A673 (cell line): ENCODE measurements at regions not wholly inside any gene's neighbourhood (a gene's known extent, or its start where the extent isn't known, plus 50 kb on each side); places are given as distances from the start of the nearest gene placed in this dataset.

Experiments
- BruUV-seq: library from RNA; stranded (reverse); fragments of 400-500 nt; replicated peaks from 2 replicates; lab custom pipeline; 2021; lab: Mats Ljungman, UMichigan
- CTCF ChIA-PET: fragments of 300-600 bp; sonication (Branson Sonifier 250); formaldehyde crosslinking; loops from one replicate; lab custom pipeline; 2022; ENCODE audit warnings: antibody characterized with exemption; lab: Charles Lee
- POLR2A ChIA-PET: fragments of 300-600 bp; sonication (Branson Sonifier 250); formaldehyde crosslinking; loops from one replicate; lab custom pipeline; 2022; ENCODE audit warnings: antibody characterized with exemption; ENCODE audit not compliant: low non-redundant PET; lab: Charles Lee
- DNase-seq: peaks from one replicate; pipeline ENCODE4 v3.0.0-alpha.2; 2015; ENCODE audit warnings: low spot score
- H3K27ac ChIP-seq: fragments of 200-600 bp; sonication (generic); 2 replicates; pipeline ENCODE4 v1.5.1; 2016; ENCODE audit warnings: mixed run types, low read depth, mild to moderate bottlenecking, mixed read lengths, antibody characterized with exemption, low read length; ENCODE audit not compliant: poor library complexity, severe bottlenecking
- H3K27me3 ChIP-seq: fragments of 200-600 bp; sonication (generic); replicated peaks from 2 replicates; pipeline ENCODE4 v1.6.1; 2017; ENCODE audit warnings: mixed run types, low read depth, mild to moderate bottlenecking, mixed read lengths, antibody characterized with exemption, low read length; ENCODE audit not compliant: insufficient read depth, poor library complexity
- H3K36me3 ChIP-seq: fragments of 200-600 bp; sonication (generic); 2 replicates; pipeline ENCODE4 v1.6.1; 2016; ENCODE audit warnings: mixed run types, mild to moderate bottlenecking, mixed read lengths, antibody characterized with exemption, low read length; ENCODE audit not compliant: insufficient read depth, poor library complexity, severe bottlenecking
- H3K4me1 ChIP-seq: fragments of 200-600 bp; sonication (generic); 2 replicates; pipeline ENCODE4 v1.6.1; 2017; ENCODE audit warnings: mixed run types, mild to moderate bottlenecking, mixed read lengths, antibody characterized with exemption, low read length; ENCODE audit not compliant: insufficient read depth, poor library complexity, severe bottlenecking
- H3K4me3 ChIP-seq: fragments of 200-600 bp; sonication (generic); 2 replicates; pipeline ENCODE4 v1.5.1; 2016; ENCODE audit warnings: low read depth, mixed run types, mild to moderate bottlenecking, mixed read lengths, low read length; ENCODE audit not compliant: poor library complexity, severe bottlenecking
- H3K9me3 ChIP-seq: fragments of 200-600 bp; sonication (generic); 2 replicates; pipeline ENCODE4 v1.6.1; 2016; ENCODE audit warnings: mixed run types, low read depth, mild to moderate bottlenecking, mixed read lengths, antibody characterized with exemption, low read length; ENCODE audit not compliant: poor library complexity, severe bottlenecking
- EZH2 ChIP-seq: fragments of 200-600 bp; sonication (generic); IDR thresholded peaks from 2 replicates; pipeline ENCODE4 v1.6.1; 2017; ENCODE audit warnings: borderline replicate concordance, low read depth, mild to moderate bottlenecking, mixed read lengths, antibody characterized with exemption, low read length; ENCODE audit not compliant: poor library complexity, severe bottlenecking
- intact Hi-C: fragments of 100-400 bp; cut with micrococcal nuclease; formaldehyde crosslinking; loops from one replicate; pipeline ENCODE4 v1.10.0; 2022; ENCODE audit not compliant: unreplicated experiment
- TF ChIP-seq, protein P1 (sequence below): fragments of 300-800, 200-600 bp; sonication (generic); conservative IDR thresholded peaks from 2 replicates; pipeline ENCODE4 v1.5.1; 2017; ENCODE audit warnings: low read depth, mild to moderate bottlenecking, antibody characterized with exemption, low read length, moderate library complexity, mixed read lengths

GRCh38 chr5:154129921-154130320, 60.6 kb upstream of the GALNT10 start:
- Histone ChIP-seq H3K9me3 (no peaks in the 10 kb centered on the region), H3K27ac (no peak overlapping the region), H3K27me3 (no peaks in the 10 kb centered on the region), H3K4me3 (no peak overlapping the region), H3K36me3 (no peaks in the 10 kb centered on the region), H3K4me1 (no peaks in the 10 kb centered on the region)
- TF ChIP-seq, protein P1, sequence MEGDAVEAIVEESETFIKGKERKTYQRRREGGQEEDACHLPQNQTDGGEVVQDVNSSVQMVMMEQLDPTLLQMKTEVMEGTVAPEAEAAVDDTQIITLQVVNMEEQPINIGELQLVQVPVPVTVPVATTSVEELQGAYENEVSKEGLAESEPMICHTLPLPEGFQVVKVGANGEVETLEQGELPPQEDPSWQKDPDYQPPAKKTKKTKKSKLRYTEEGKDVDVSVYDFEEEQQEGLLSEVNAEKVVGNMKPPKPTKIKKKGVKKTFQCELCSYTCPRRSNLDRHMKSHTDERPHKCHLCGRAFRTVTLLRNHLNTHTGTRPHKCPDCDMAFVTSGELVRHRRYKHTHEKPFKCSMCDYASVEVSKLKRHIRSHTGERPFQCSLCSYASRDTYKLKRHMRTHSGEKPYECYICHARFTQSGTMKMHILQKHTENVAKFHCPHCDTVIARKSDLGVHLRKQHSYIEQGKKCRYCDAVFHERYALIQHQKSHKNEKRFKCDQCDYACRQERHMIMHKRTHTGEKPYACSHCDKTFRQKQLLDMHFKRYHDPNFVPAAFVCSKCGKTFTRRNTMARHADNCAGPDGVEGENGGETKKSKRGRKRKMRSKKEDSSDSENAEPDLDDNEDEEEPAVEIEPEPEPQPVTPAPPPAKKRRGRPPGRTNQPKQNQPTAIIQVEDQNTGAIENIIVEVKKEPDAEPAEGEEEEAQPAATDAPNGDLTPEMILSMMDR = no peak
- no peak for TF ChIP-seq EZH2
- no peak for DNase-seq
- intact Hi-C loops = no loop called here
- ChIA-PET CTCF (no interaction called here), POLR2A (no interaction called here)
- BruUV-seq = no TSS peak

DNA sequence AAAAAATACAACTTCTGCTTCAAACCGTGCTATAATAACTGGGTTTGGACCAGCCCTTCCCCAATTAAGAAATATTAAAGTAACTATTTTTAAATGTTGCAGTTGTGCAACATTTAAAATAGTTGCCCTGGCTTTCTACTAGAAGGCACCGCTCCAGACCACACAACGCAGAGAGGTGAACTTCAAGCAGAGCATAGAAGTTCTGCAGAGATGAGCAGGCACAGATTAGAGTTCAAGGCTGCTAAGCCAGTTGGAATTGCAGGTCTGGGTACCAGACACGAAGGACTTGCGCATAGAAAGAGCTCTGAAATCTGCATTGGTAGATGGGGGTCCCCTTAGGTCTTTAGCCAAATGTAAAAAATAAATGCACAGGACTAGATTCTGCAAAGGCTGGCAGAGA, 58.7 kb upstream of the GALNT10 start:
- H3K4me3 ChIP-seq = no peak overlapping the region
- POLR2A ChIA-PET = no interaction called here
- H3K27ac ChIP-seq = no peak overlapping the region
- no peaks in the 10 kb centered on the region for H3K36me3 ChIP-seq
- intact Hi-C loops = no loop called here
- H3K9me3 ChIP-seq = no peaks in the 10 kb centered on the region
- CTCF ChIA-PET = no interaction called here
- no TSS peak for BruUV-seq
- no peaks in the 10 kb centered on the region for H3K4me1 ChIP-seq
- TF ChIP-seq EZH2 = no peak
- TF ChIP-seq, protein P1 = no peak
- no peaks in the 10 kb centered on the region for H3K27me3 ChIP-seq
- no peak for DNase-seq

GRCh38 chr5:154132718-154133307, 57.7 kb upstream of the GALNT10 start:
- CTCF ChIA-PET = no interaction called here
- TF ChIP-seq, protein P1 = no peak
- no peak for TF ChIP-seq EZH2
- Histone ChIP-seq H3K27ac (no peak overlapping the region), H3K9me3 (no peaks in the 10 kb centered on the region), H3K27me3 (no peaks in the 10 kb centered on the region), H3K4me3 (no peak overlapping the region), H3K36me3 (no peaks in the 10 kb centered on the region), H3K4me1 (no peaks in the 10 kb centered on the region)
- POLR2A ChIA-PET = no interaction called here
- no peak for DNase-seq
- BruUV-seq = no TSS peak
- intact Hi-C loops = no loop called here
